DLD1 (cell line): ENCODE measurements at regions not wholly inside any gene's neighbourhood (a gene's known extent, or its start where the extent isn't known, plus 50 kb on each side); places are given as distances from the start of the nearest gene placed in this dataset.

Experiments
- in situ Hi-C: cut with HindIII; loops from 2 replicates; pipeline ENCODE4 v1.10.0; 2017; ENCODE audit warnings: low sequenced_read_pairs

DNA sequence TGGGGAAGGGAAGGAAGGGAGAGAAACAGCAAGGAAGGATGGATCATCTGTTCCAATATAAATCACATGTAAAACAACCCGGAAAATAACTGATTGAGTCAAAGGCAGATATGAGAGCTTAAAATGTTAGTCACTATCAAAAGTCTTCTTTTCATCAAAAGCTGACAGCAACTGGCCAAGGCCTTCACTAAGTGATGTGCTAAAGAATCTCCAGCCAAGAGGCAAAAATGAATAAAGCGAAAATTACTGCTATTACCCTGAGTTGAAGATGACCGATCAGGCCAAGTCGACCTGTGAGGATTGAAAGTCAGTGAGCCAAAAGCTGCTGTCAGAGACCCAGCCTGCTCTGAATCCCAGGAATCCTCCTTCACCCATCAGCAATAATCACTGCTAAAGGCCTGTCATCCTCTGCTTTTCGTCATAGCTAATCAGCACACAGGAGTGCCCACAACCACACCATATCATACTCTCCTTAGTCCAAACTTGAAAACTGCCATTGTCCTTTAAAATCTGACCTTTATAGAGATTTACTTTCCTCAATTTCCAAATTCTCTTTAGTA lies 736.9 kb downstream of the TLE1 start:
- in situ Hi-C loops, result no loop called here

DNA sequence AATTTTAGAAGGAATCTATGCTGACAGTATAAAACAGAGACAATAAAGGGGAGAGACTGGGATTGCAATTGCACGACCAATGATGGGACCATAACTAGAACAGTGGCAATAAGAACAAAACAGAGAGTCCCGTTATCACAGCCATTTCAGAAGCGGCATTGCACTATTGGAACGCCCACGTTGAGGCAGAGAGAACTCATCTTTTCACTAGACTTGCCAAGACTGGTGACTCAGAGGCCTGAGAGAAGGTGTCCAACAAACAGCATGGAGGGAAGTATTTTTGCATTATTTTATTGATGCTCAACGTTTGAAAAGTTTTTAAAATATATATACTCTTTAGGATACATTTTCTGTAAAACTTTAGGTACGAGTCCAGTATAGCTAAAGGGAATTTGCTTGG lies 737.7 kb downstream of the TLE1 start:
- in situ Hi-C loops, result no loop called here

GRCh38 chr9:80948876-80949275 lies 740.5 kb downstream of the TLE1 start:
- in situ Hi-C loops, result no loop called here

DNA sequence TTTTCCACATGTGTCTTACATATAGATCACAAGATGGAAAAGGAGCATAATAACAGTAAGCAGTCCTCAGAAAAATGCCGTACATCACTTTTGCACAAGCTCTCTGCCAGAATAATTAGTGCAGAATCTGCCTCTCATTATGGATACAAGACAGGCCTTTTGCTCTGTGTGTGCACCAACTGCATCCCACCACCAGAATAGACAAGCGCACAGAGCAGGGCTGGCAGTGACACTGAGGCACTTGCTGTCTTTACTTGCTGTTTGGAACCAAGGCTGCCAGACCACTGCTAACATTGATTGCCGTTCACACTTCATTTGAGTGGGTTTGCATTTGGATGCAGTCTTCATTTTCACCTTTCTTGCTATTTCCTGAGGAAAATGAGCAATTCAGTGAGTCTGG lies 741.3 kb downstream of the TLE1 start:
- in situ Hi-C loops, result no loop called here

DNA sequence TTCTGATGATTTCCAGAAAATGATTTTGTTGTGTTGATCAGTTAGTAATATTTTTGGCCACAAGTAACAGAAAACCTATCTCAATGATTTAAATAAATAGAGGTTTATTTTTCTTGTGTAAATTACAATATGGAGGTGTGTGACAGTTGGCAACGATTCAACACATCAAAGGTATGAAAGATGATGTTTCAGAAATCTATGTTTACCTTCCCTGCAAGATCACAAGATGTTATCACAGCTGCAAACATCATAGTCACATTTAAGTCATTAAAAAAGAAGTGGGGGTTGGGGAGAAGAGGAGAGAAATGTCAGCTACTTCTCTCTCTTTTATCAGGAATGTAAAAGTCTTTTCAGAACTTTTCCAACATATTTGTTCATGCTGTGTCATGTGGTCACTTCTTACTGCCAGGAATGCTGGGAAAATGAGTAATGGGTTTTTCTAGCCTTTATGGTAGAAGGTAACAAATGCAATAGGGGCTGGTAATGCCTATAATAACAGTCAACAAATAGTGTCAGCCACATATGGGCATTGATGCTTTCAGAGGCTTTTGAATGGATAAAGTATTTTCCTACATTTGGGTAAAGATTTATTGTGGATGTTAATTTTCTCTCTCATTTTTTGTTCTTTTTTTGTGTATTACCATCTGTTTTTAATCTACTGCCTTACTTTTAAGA lies 742.7 kb downstream of the TLE1 start:
- in situ Hi-C loops, result no loop called here

DNA sequence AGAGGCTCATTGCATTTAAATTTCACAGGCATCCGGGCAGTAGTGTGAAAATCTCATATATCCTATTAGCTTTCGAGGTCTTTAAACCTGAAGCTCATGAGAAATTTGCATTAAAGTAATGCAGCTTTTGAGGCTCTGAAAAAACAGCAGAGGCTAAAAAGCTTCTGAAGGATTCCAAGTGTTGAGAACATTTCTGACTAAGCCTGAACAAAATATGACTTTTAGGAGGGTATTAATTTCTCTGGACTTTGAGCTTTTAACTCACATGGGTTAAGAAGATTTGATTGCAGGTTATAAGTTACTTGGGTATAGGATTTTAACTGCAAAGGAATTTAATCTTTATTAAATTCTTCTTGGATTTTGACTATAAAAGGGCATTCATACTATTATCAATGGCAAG lies 743.9 kb downstream of the TLE1 start:
- in situ Hi-C loops, result no loop called here

GRCh38 chr9:80937645-80938044 lies 751.7 kb downstream of the TLE1 start:
- in situ Hi-C loops, result no loop called here

GRCh38 chr9:80934095-80934494 lies 755.3 kb downstream of the TLE1 start:
- in situ Hi-C loops, result no loop called here

DNA sequence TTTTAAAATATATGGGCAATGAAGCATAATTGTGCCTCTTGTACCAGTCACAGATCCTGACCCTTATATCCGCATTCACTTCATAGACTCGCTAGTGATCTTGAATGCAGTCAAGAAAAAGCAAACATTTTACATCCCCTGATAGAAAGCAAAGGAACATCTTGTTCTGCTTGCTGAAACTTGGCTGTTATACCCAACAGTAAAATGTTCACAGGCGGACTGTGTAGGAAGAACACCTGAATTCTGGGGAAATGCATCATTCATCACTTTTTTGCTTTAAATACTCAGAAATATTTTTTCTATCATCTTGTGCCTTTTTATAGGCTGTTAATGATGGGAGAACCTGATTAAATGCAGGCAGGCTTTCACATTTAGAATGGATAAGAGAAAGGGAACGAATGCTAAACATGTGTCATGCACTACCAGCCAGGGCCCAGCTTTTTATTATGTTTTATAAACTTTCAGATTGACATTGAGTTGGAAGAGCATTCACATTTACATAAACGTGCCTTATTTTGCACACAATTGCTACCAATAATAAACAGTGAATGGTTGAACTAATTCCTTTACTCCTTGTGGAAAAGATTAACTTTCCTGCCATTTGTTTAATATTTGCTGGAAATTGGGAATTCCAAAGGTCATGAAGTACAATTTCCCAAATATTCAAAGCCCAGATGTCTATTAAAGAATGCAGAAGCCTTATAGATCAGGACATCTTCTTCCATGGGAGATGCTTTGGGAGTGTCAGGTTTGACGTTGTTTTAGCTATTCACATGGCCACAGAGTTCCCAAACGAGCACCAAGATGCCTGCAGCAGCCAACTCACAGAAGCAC lies 756.2 kb downstream of the TLE1 start:
- in situ Hi-C loops, result no loop called here

DNA sequence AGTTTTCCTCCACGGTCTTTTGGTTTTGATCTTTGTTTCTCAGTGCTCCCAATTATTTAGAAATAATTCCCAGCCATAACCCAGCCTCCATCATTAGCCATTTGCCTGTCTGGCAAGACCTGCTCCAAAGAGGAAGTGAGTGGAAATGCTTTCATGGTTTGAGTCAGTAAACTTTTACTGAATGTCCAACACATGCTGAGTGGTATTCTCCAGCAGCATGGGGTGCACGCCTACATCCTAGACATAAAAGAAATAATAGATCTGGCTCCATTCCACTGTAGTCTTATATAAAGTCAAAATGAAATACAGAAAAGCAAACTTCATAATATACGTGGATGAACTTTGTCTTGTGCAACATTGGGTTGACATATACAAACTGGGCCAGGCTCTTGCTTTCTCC lies 757.2 kb downstream of the TLE1 start:
- in situ Hi-C loops, result no loop called here

- in situ Hi-C loops, result no loop called here
Measured at GRCh38 chr9:80931163-80931562, 758.2 kb downstream of the TLE1 start.

GRCh38 chr9:80928697-80929096 lies 760.6 kb downstream of the TLE1 start:
- in situ Hi-C loops, result no loop called here

- in situ Hi-C loops, result no loop called here
Measured at GRCh38 chr9:80926611-80927010, 762.7 kb downstream of the TLE1 start.

GRCh38 chr9:80922544-80922943 lies 766.8 kb downstream of the TLE1 start:
- in situ Hi-C loops, result no loop called here

DNA sequence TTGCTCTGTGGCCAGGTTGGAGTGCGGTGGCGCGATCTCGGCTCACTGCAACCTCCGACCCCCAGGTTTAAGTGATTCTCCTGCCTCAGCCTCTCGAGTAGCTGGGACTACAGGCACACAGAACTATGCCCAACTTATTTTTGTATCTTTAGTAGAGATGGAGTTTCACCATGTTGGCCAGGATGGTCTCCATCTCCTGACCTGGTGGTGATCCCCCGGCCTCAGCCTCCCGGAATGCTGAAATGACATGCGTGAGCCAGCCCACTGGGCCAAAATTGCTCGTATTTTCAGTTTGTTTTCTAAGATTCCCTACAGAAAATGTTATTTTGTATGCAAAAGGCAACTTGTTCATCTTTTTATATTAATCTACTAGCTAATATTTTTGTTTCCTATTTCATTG lies 782.6 kb downstream of the TLE1 start:
- in situ Hi-C loops, result no loop called here

GRCh38 chr9:80899208-80899607 lies 790.1 kb downstream of the TLE1 start:
- in situ Hi-C loops, result no loop called here

GRCh38 chr9:80893190-80893589 lies 796.2 kb downstream of the TLE1 start:
- in situ Hi-C loops, result no loop called here

DNA sequence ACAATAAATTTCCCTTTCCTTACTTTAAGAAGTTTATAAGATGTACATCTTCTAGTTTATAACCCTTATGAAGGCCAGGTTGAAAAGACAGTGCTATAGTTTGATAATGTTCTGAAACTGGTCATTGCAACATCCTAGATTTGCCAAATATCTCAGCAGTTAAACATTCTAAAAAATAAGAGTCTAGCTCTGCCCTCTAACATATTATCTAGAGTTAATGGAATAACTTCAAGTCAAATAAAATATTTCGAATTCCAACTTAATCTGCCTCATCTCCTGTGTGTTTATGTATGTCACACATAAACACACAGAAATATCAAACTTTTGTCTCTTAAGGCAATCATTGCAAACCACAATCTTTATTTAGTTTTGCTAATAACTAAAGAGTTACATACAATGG lies 796.6 kb downstream of the TLE1 start:
- in situ Hi-C loops, result no loop called here

DNA sequence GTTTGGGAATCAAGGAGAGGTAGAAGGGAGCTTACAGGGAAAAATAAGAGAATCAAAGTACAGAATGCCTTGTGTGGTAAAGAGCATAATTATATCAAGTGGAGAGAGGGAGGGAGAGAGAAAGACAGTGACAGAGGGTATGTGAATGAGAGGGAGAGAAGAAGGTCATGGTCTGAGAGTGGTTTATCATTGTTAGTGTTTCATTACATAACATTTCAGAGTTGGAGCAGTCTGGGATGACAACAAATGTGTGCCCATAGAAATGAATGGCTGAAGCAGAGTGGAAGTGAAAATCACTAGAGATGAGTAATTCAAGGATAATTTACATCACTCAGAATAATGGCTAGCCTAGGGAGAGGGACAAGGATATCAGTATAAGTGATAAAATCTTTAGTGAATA lies 799.2 kb downstream of the TLE1 start:
- in situ Hi-C loops, result no loop called here

- in situ Hi-C loops, result no loop called here
Measured at GRCh38 chr9:80885894-80886293, 803.5 kb downstream of the TLE1 start.

- in situ Hi-C loops, result no loop called here
Measured at GRCh38 chr9:80883826-80884579, 805.3 kb downstream of the TLE1 start.
